Colonic mucosa (tissue), 4 donors: ENCODE measurements at regions not wholly inside any gene's neighbourhood (a gene's known extent, or its start where the extent isn't known, plus 50 kb on each side); places are given as distances from the start of the nearest gene placed in this dataset.

ENCODE experiments used
- DNase-seq: peaks from one replicate; pipeline ENCODE4 v3.0.0-alpha.2; 2020
- H3K27ac ChIP-seq: fragments of 200-600 bp; one replicate; pipeline ENCODE4 v1.8.0; 2021
- H3K27me3 ChIP-seq: fragments of 200-600 bp; one replicate; pipeline ENCODE4 v1.8.0; 2021
- H3K36me3 ChIP-seq: fragments of 200-600 bp; one replicate; pipeline ENCODE4 v1.8.0; 2021
- H3K4me1 ChIP-seq: fragments of 200-600 bp; one replicate; pipeline ENCODE4 v1.8.0; 2021; ENCODE audit warnings: mild to moderate bottlenecking
- H3K4me3 ChIP-seq: fragments of 200-600 bp; one replicate; pipeline ENCODE4 v1.8.0; 2021
- H3K9ac ChIP-seq, 2 donors: one replicate each; pipeline ENCODE4 v1.7.0; 2013; ENCODE audit warnings: control low read depth in 2 of 2, low read depth in 2 of 2, low read length in 2 of 2
- H3K9me3 ChIP-seq: fragments of 200-600 bp; one replicate; pipeline ENCODE4 v1.8.0; 2021
- CTCF ChIP-seq: fragments of 200-600 bp; IDR thresholded peaks from one replicate; pipeline ENCODE4 v1.8.0; 2022; ENCODE audit warnings: antibody characterized with exemption, mild to moderate bottlenecking
- intact Hi-C: fragments of 100-400 bp; cut with DNase I; formaldehyde crosslinking; loops from one replicate; pipeline ENCODE4 v1.14.1; 2022
- donor health status: healthy.
- donor health status: DM: no; HTN: no; CAD: no.
- donor health status: DM: no; HTN: no; CAD: no.

GRCh38 chr9:99592834-99593574 lies 228.7 kb upstream of the NR4A3 start:
- H3K27ac ChIP-seq: no peak overlapping the region
- no peak for TF ChIP-seq CTCF
- no peaks in the 10 kb centered on the region for H3K36me3 ChIP-seq
- no peak for DNase-seq
- H3K9ac ChIP-seq: no peak overlapping the region
- H3K4me1 ChIP-seq: no peaks in the 10 kb centered on the region
- intact Hi-C loops: no loop called here
- H3K27me3 ChIP-seq: no peaks in the 10 kb centered on the region
- no peaks in the 10 kb centered on the region for H3K9me3 ChIP-seq
- H3K4me3 ChIP-seq: no peak overlapping the region

- Histone ChIP-seq H3K9me3 (no peaks in the 10 kb centered on the region), H3K4me1 (no peaks in the 10 kb centered on the region), H3K9ac (no peak overlapping the region), H3K36me3 (no peaks in the 10 kb centered on the region), H3K4me3 (no peak overlapping the region), H3K27ac (no peak overlapping the region), H3K27me3 (no peaks in the 10 kb centered on the region)
- no peak for TF ChIP-seq CTCF
- intact Hi-C loops: no loop called here
- DNase-seq: no peak
Observed at GRCh38 chr9:99593610-99594009, 228.1 kb upstream of the NR4A3 start.

GRCh38 chr9:99594056-99594780 lies 227.5 kb upstream of the NR4A3 start:
- no peak for TF ChIP-seq CTCF
- no peak for DNase-seq
- intact Hi-C loops: no loop called here
- H3K36me3 ChIP-seq: no peaks in the 10 kb centered on the region
- no peaks in the 10 kb centered on the region for H3K27me3 ChIP-seq
- no peaks in the 10 kb centered on the region for H3K9me3 ChIP-seq
- no peak overlapping the region for H3K27ac ChIP-seq
- H3K4me3 ChIP-seq: no peak overlapping the region
- no peak overlapping the region for H3K9ac ChIP-seq
- H3K4me1 ChIP-seq: no peaks in the 10 kb centered on the region

- TF ChIP-seq CTCF: no peak
- no peaks in the 10 kb centered on the region for H3K4me1 ChIP-seq
- no peaks in the 10 kb centered on the region for H3K27me3 ChIP-seq
- no peak for DNase-seq
- H3K4me3 ChIP-seq: no peak overlapping the region
- no peaks in the 10 kb centered on the region for H3K9me3 ChIP-seq
- H3K36me3 ChIP-seq: no peaks in the 10 kb centered on the region
- H3K27ac ChIP-seq: no peak overlapping the region
- intact Hi-C loops: no loop called here
- no peak overlapping the region for H3K9ac ChIP-seq
Observed at GRCh38 chr9:99595796-99596195, 225.9 kb upstream of the NR4A3 start.

- no peaks in the 10 kb centered on the region for H3K9me3 ChIP-seq
- intact Hi-C loops: no loop called here
- TF ChIP-seq CTCF: no peak
- no peaks in the 10 kb centered on the region for H3K36me3 ChIP-seq
- H3K27me3 ChIP-seq: no peaks in the 10 kb centered on the region
- H3K4me3 ChIP-seq: no peak overlapping the region
- H3K4me1 ChIP-seq: no peaks in the 10 kb centered on the region
- H3K9ac ChIP-seq: no peak overlapping the region
- H3K27ac ChIP-seq: no peak overlapping the region
- no peak for DNase-seq
Observed at GRCh38 chr9:99601571-99602111, 220.0 kb upstream of the NR4A3 start.
